H54 (cell line): ENCODE measurements at regions not wholly inside any gene's neighbourhood (a gene's known extent, or its start where the extent isn't known, plus 50 kb on each side); places are given as distances from the start of the nearest gene placed in this dataset.

Source experiments
- DNase-seq: peaks from one replicate; pipeline ENCODE4 v3.0.0; 2011; ENCODE audit warnings: low spot score, mixed read lengths; ENCODE audit not compliant: insufficient read length
- FAIRE-seq: peaks from 3 replicates; lab custom pipeline; 2011; peaks lifted over from hg19 to GRCh38; lab: Jason Lieb, UNC
- POLR2A ChIP-seq: IDR thresholded peaks from 2 replicates; pipeline ENCODE4 v1.6.1; 2011; ENCODE audit warnings: low read depth, mild to moderate bottlenecking, low read length

DNA sequence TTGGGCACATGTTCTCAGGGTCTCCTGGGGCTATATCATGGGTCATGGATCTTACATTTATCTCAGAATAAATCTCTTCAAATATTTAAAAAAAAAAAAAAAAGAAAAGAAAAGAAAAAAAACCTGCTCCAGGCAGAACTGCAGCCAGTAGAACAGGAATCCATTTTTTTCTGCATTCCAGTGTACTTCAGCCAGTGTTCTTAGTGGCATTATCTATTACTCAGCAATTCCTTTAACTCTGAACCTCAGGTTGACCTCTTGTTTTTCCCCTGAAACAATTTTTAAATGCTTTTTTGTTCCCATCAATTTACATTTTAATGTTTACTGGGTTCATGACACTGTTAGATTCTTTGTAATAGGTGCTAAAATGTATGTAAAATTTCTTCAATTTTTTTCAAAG, 66.7 kb upstream of the STXBP6 start:
- FAIRE-seq (no peak), DNase-seq (no peak)
- no peak for TF ChIP-seq POLR2A

DNA sequence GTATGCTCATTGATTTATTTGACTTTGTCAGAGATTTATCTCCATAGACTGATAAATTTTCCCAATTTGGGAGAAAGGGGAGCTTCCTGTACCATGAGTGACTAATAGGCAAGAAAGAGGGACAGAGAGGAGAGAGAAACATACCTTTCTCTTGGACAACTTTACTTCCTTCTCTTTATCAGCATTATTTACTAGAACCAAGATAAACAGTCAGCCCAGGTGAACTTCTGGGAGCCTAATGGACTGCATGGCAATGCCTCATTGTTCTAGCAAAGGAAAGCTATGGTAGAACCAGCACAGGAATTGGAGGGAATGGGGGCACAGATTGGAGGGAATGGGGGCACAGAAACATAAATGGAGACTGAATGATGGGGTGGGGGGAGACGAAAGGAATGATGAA, 63.4 kb upstream of the STXBP6 start:
- no peak for TF ChIP-seq POLR2A
- FAIRE-seq (no peak), DNase-seq (no peak)

DNA sequence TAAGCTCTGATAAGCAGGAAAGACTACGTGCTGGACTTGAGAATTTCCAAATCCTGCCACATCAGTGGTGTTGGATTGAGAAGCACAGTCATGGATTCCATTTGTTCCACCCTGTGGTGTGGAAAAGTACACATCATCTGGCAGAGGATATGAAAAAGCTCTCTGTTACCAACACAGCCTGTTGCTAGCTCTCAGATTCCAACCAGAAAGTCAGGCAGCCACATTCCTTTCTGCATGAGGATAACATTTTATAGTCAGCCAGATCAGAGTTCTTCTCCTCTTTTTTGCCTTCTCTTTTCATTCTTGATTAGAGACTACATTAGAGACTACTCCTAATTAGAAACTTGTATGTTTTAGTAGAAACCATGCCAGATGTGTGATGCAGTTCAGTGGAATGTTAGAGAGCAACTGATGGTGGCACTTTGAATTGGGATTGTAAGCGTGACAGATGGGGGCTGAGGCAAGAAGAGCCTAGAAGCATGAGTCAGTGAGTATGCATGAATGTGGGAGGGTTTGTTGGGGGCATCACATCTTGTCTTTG, 61.2 kb upstream of the STXBP6 start:
- DNase-seq (no peak), FAIRE-seq (peak; percentile 48)
- no peak for TF ChIP-seq POLR2A

DNA sequence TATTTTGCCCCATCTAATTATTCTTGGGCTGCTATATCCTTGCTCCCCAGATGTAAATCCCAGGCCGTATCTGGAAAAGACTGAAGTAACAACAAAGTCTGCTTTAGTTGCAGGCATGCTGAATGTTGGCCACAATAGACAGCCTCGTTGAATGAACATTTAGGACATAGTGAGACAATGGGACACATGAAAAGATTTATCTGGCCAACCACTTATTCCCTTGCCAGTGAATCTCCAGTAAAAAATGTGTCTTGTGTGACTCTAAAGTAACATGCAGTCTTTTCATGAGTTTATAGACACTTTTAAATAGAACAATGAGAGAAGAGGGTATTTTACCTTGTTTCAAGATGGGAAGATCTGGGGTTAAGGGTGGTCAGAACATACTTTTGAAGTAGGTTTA, 60.2 kb upstream of the STXBP6 start:
- FAIRE-seq (no peak), DNase-seq (no peak)
- TF ChIP-seq POLR2A = no peak

DNA sequence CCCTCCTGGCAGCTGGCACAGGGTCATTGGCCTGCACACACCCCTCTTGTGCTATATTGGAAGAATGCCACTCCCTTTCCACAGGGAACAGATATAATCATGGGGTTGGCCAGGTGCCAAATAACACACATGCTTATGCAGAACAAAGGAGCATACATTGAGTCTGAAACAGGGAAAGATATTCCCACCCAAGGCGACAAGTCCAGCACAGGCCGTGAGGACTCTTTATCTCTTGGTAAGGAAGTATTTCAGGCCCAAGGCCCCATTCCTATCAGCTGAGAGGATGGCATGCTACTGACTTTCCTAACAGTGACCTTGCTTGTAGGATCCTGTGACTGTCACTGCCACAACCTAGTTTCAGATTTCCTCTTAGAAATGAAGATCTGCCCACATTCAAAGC, 59.0 kb upstream of the STXBP6 start:
- DNase-seq (no peak), FAIRE-seq (no peak)
- TF ChIP-seq POLR2A = no peak

DNA sequence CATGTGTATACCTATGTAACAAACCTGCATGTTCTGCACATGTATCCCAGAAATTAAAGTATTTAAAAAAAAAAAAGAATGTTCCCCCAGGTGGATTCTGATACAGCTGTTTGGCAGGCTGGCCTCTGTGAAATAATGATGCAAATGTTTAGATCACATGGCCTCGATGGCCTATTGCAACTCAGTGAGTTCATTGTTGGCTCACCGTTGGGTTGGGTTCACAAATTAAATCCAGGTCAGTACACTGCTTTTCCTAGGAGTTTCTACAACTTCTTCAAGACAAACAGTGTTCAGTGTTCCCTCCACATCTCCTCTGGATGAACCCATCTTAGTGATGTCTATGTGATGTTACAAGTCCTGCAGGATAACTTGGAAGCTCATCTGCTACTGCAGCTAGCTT, 58.3 kb upstream of the STXBP6 start:
- FAIRE-seq = no peak
- DNase-seq = no peak
- TF ChIP-seq POLR2A = no peak

DNA sequence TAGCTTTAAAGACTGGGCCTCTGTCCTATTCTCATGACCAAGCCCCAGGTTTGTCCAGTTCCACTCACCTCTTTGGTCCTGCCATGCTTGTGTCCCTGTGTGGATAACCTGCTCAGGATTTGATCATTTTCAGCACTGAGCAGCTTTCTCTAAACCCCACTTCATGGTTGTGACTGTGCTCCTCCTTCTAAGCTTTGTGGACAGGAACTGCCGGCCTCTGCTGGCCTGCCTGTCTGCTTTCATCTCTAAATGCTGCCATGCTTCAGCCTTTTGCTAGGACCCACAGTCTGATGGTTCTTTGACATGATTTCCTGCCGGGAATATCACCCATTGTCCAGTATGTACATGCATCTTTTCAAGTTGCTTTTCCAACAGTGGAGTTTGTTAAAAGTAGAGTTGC, 53.9 kb upstream of the STXBP6 start:
- TF ChIP-seq POLR2A = no peak
- no peak for FAIRE-seq
- DNase-seq = no peak

DNA sequence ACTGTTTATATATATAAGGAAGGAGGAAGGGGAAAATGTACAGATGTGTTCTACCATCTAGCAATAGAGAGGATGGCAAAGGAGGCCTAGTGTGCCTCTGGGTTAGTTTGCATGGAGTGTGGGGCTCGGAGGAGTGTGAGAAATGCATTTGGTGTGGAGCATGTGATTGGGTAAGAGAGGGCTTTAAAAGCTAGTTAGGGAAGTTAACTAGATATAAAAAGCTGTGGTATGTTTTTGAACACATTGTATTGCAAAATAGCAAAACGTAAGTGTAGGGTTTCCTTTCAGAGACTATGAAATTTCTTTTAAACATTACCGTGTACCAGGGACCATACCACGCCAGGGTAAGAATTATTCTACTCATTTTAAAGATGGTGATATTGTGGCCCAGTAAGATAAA, 53.3 kb upstream of the STXBP6 start:
- no peak for TF ChIP-seq POLR2A
- DNase-seq = no peak
- no peak for FAIRE-seq

DNA sequence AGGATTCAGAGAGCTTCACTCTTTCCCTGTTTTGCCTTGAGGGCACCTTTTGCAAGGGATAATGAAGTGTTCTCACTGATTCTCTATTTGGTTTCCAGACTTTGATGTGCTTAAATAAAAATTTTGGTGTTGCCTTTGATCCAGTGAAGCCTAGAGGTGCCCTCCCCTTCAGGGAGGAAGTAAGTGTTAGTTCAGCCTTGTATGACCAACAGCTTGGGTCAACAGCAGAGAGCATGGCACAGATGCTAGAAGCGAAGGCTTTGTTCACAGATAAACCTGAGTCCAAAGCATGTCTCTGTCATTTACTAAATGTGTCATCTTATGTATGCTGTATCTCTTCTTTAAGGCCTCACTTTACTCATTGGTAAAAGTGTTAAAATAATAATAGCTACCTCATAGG, 52.8 kb upstream of the STXBP6 start:
- FAIRE-seq (no peak), DNase-seq (no peak)
- TF ChIP-seq POLR2A = no peak

DNA sequence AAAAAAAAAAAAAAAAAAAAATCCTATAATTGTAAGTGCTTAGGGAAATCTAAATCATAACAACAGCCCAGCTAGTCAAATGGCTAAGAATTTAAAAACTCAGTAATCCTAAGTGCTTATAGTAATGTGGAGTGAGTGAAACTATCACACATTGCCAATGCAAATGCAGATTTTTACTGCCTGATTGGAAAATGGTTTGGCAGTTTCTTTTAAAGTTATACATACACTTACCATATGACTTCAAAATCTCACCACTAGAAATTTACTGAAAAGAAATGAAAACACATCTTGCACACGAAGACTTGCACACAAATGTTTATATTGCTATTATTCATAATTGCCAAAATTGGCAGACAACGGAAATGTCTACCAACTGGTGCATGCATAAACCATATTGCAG, 51.3 kb upstream of the STXBP6 start:
- DNase-seq (no peak), FAIRE-seq (no peak)
- TF ChIP-seq POLR2A = no peak
